WTC11 (cell line): ENCODE measurements at regions not wholly inside any gene's neighbourhood (a gene's known extent, or its start where the extent isn't known, plus 50 kb on each side); places are given as distances from the start of the nearest gene placed in this dataset.

Experiments used
- ATAC-seq: fragments of 200-7000 bp; cut with Tn5 transposase; 2 replicates; pipeline ENCODE4 v1.10.0; 2021; ENCODE audit warnings: mild to moderate bottlenecking, moderate library complexity
- CTCF ChIA-PET: fragments of 300-600 bp; sonication (Branson Sonifier 250); formaldehyde crosslinking; loops from one replicate; lab custom pipeline; 2021; ENCODE audit warnings: antibody characterized with exemption; lab: Charles Lee
- POLR2A ChIA-PET: fragments of 350-600 bp; sonication (Branson Sonifier 250); formaldehyde crosslinking; loops from one replicate; lab custom pipeline; 2021; ENCODE audit warnings: antibody characterized with exemption; lab: Charles Lee
- DNase-seq: peaks from one replicate; pipeline ENCODE4 v3.0.0; 2021; ENCODE audit warnings: low spot score
- H3K27ac Mint-ChIP-seq: 2 replicates; pipeline ENCODE4 v1.8.0; 2021; ENCODE audit warnings: mixed read lengths
- H3K27me3 Mint-ChIP-seq: 2 replicates; pipeline ENCODE4 v1.8.0; 2021; ENCODE audit warnings: low read depth, mild to moderate bottlenecking, moderate library complexity, mixed read lengths
- H3K36me3 Mint-ChIP-seq: 2 replicates; pipeline ENCODE4 v1.8.0; 2021; ENCODE audit warnings: mixed read lengths
- H3K4me1 Mint-ChIP-seq: 2 replicates; pipeline ENCODE4 v1.8.0; 2022; ENCODE audit warnings: mixed read lengths
- H3K4me3 Mint-ChIP-seq: 2 replicates; pipeline ENCODE4 v1.8.0; 2021; ENCODE audit warnings: mild to moderate bottlenecking, moderate library complexity, mixed read lengths
- H3K9me3 Mint-ChIP-seq: 2 replicates; pipeline ENCODE4 v1.8.0; 2021; ENCODE audit warnings: mixed read lengths
- AFF4 ChIP-seq: sonication (generic); formaldehyde crosslinking; IDR thresholded peaks from 2 replicates; pipeline ENCODE4 v1.8.1; 2023; ENCODE audit warnings: mild to moderate bottlenecking, missing genetic modification reagents, borderline replicate concordance
- AR ChIP-seq: fragments of 250-450 bp; sonication (Bioruptor Pico); IDR thresholded peaks from 2 replicates; pipeline ENCODE4 v1.9.0; 2021; ENCODE audit warnings: mild to moderate bottlenecking
- ATF1 ChIP-seq: sonication (generic); formaldehyde crosslinking; IDR thresholded peaks from 2 replicates; pipeline ENCODE4 v1.8.1; 2023; ENCODE audit warnings: mild to moderate bottlenecking, moderate library complexity, missing genetic modification reagents
- CBFB ChIP-seq: sonication (generic); formaldehyde crosslinking; IDR thresholded peaks from 2 replicates; pipeline ENCODE4 v1.8.1; 2022; ENCODE audit warnings: mild to moderate bottlenecking, low read depth, missing genetic modification reagents
- ELF4 ChIP-seq: sonication (generic); formaldehyde crosslinking; IDR thresholded peaks from 2 replicates; pipeline ENCODE4 v1.8.1; 2022; ENCODE audit warnings: low read depth, mild to moderate bottlenecking, moderate library complexity, missing genetic modification reagents
- ETV6 ChIP-seq: sonication (generic); formaldehyde crosslinking; IDR thresholded peaks from 2 replicates; pipeline ENCODE4 v1.8.1; 2022; ENCODE audit warnings: mild to moderate bottlenecking, missing genetic modification reagents
- MXD4 ChIP-seq: fragments of 250-450 bp; sonication (Bioruptor Pico); IDR thresholded peaks from 2 replicates; pipeline ENCODE4 v1.8.0; 2021; ENCODE audit warnings: mild to moderate bottlenecking, moderate library complexity, borderline replicate concordance
- NFATC4 ChIP-seq: fragments of 250-450 bp; sonication (Bioruptor Pico); IDR thresholded peaks from 2 replicates; pipeline ENCODE4 v1.9.0; 2021; ENCODE audit warnings: mild to moderate bottlenecking
- NR1H2 ChIP-seq: sonication (generic); formaldehyde crosslinking; IDR thresholded peaks from 2 replicates; pipeline ENCODE4 v1.9.0; 2021; ENCODE audit warnings: mild to moderate bottlenecking, moderate library complexity, missing genetic modification reagents
- NR3C1 ChIP-seq: sonication (generic); formaldehyde crosslinking; conservative IDR thresholded peaks from 2 replicates; pipeline ENCODE4 v1.8.1; 2023; ENCODE audit warnings: low read depth, mild to moderate bottlenecking, missing genetic modification reagents
- PREB ChIP-seq: sonication (generic); formaldehyde crosslinking; IDR thresholded peaks from 2 replicates; pipeline ENCODE4 v1.8.1; 2022; ENCODE audit warnings: mild to moderate bottlenecking, missing genetic modification reagents, moderate library complexity, borderline replicate concordance
- SMAD4 ChIP-seq: sonication (generic); formaldehyde crosslinking; IDR thresholded peaks from 2 replicates; pipeline ENCODE4 v1.8.0; 2022; ENCODE audit warnings: mild to moderate bottlenecking, missing genetic modification reagents
- SP1 ChIP-seq: sonication (generic); formaldehyde crosslinking; conservative IDR thresholded peaks from 2 replicates; pipeline ENCODE4 v1.8.1; 2022; ENCODE audit warnings: missing genetic modification reagents
- TEAD4 ChIP-seq: sonication (generic); formaldehyde crosslinking; IDR thresholded peaks from 2 replicates; pipeline ENCODE4 v1.8.0; 2022; ENCODE audit warnings: mild to moderate bottlenecking, missing genetic modification reagents
- ZMAT4 ChIP-seq: fragments of 250-450 bp; sonication (Bioruptor Pico); IDR thresholded peaks from 2 replicates; pipeline ENCODE4 v1.9.0; 2021; ENCODE audit warnings: mild to moderate bottlenecking
- ZNF121 ChIP-seq: sonication (generic); formaldehyde crosslinking; IDR thresholded peaks from 2 replicates; pipeline ENCODE4 v1.8.0; 2023; ENCODE audit warnings: missing genetic modification reagents
- ZNF317 ChIP-seq: sonication (generic); formaldehyde crosslinking; IDR thresholded peaks from 2 replicates; pipeline ENCODE4 v1.8.1; 2023; ENCODE audit warnings: low read depth, mild to moderate bottlenecking, moderate library complexity, missing genetic modification reagents, borderline replicate concordance
- ZNF416 ChIP-seq: fragments of 250-450 bp; sonication (Bioruptor Pico); IDR thresholded peaks from 2 replicates; pipeline ENCODE4 v1.9.0; 2021; ENCODE audit warnings: mild to moderate bottlenecking, inconsistent platforms
- TF ChIP-seq, protein P1 (sequence below): sonication (generic); formaldehyde crosslinking; IDR thresholded peaks from 2 replicates; pipeline ENCODE4 v1.8.0; 2022; ENCODE audit warnings: mild to moderate bottlenecking, missing genetic modification reagents
- TF ChIP-seq, protein P2 (sequence below): fragments of 250-450 bp; sonication (Bioruptor Pico); IDR thresholded peaks from 2 replicates; pipeline ENCODE4 v1.9.0; 2021; ENCODE audit warnings: mild to moderate bottlenecking, borderline replicate concordance
- TF ChIP-seq, protein P3 (sequence below): sonication (generic); formaldehyde crosslinking; IDR thresholded peaks from 2 replicates; pipeline ENCODE4 v1.8.1; 2022; ENCODE audit warnings: low read depth, mild to moderate bottlenecking, moderate library complexity, missing genetic modification reagents, borderline replicate concordance

DNA sequence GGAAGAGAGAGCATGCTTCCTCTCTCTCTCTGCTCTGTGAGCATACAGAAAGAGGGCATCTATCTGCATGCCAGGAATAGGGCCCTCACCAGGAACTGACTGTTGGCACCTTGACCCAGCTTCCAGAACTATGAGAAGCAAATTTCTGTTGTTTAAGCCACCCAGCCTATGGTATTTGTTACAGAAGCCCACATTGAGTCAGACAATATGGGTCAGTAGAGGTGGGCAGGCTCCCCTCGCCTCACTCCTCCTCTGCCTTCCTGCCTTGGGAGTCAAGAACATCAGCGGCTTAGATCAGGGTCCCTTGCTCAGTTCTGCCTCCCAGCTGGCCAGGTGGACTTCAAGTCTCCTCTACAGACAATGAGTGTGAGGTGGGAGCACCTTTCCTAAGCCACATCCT lies 92.3 kb downstream of the COPS8 start:
- no peak overlapping the region for H3K4me3 Mint-ChIP-seq
- peaks cover 22% of the 10 kb centered on the region for H3K9me3 Mint-ChIP-seq
- ChIA-PET POLR2A (no interaction called here), CTCF (no interaction called here)
- H3K27me3 Mint-ChIP-seq, result no peaks in the 10 kb centered on the region; the same call in 1 of the 2 replicates
- no peak for ATAC-seq
- H3K36me3 Mint-ChIP-seq, result no peaks in the 10 kb centered on the region
- H3K4me1 Mint-ChIP-seq, result no peaks in the 10 kb centered on the region
- H3K27ac Mint-ChIP-seq, result no peak overlapping the region
- DNase-seq, result no peak
- TF ChIP-seq ELF4 (no peak), NR3C1 (no peak), AR (CRISPR knock-in tag) (no peak), ZMAT4 (no peak), SP1 (no peak), PREB (CRISPR knock-in tag) (no peak), ZNF317 (CRISPR knock-in tag) (no peak), ZNF416 (CRISPR knock-in tag) (no peak), CBFB (CRISPR knock-in tag) (no peak), ATF1 (CRISPR knock-in tag) (no peak), MXD4 (no peak), NR1H2 (CRISPR knock-in tag) (no peak)
- TF ChIP-seq, protein P1, sequence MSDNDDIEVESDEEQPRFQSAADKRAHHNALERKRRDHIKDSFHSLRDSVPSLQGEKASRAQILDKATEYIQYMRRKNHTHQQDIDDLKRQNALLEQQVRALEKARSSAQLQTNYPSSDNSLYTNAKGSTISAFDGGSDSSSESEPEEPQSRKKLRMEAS (CRISPR knock-in tag), result no peak
- TF ChIP-seq, protein P2, sequence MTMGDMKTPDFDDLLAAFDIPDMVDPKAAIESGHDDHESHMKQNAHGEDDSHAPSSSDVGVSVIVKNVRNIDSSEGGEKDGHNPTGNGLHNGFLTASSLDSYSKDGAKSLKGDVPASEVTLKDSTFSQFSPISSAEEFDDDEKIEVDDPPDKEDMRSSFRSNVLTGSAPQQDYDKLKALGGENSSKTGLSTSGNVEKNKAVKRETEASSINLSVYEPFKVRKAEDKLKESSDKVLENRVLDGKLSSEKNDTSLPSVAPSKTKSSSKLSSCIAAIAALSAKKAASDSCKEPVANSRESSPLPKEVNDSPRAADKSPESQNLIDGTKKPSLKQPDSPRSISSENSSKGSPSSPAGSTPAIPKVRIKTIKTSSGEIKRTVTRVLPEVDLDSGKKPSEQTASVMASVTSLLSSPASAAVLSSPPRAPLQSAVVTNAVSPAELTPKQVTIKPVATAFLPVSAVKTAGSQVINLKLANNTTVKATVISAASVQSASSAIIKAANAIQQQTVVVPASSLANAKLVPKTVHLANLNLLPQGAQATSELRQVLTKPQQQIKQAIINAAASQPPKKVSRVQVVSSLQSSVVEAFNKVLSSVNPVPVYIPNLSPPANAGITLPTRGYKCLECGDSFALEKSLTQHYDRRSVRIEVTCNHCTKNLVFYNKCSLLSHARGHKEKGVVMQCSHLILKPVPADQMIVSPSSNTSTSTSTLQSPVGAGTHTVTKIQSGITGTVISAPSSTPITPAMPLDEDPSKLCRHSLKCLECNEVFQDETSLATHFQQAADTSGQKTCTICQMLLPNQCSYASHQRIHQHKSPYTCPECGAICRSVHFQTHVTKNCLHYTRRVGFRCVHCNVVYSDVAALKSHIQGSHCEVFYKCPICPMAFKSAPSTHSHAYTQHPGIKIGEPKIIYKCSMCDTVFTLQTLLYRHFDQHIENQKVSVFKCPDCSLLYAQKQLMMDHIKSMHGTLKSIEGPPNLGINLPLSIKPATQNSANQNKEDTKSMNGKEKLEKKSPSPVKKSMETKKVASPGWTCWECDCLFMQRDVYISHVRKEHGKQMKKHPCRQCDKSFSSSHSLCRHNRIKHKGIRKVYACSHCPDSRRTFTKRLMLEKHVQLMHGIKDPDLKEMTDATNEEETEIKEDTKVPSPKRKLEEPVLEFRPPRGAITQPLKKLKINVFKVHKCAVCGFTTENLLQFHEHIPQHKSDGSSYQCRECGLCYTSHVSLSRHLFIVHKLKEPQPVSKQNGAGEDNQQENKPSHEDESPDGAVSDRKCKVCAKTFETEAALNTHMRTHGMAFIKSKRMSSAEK, result no peak
- TF ChIP-seq, protein P3, sequence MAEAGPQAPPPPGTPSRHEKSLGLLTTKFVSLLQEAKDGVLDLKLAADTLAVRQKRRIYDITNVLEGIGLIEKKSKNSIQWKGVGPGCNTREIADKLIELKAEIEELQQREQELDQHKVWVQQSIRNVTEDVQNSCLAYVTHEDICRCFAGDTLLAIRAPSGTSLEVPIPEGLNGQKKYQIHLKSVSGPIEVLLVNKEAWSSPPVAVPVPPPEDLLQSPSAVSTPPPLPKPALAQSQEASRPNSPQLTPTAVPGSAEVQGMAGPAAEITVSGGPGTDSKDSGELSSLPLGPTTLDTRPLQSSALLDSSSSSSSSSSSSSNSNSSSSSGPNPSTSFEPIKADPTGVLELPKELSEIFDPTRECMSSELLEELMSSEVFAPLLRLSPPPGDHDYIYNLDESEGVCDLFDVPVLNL (CRISPR knock-in tag), result no peak

- peaks cover 21% of the 10 kb centered on the region for H3K9me3 Mint-ChIP-seq
- no peak for TF ChIP-seq ETV6 (CRISPR knock-in tag)
- no peak for TF ChIP-seq AFF4
- no peak for TF ChIP-seq SMAD4 (CRISPR knock-in tag)
- TF ChIP-seq ZNF121 (CRISPR knock-in tag), result no peak
- no peak for TF ChIP-seq TEAD4
- no peak for TF ChIP-seq NFATC4 (CRISPR knock-in tag)
Measured at GRCh38 chr2:237178396-237178795, 92.7 kb downstream of the COPS8 start.

More at GRCh38 chr2:237178396-237178795, 92.7 kb downstream of the COPS8 start:
- ChIA-PET POLR2A (no interaction called here), CTCF (no interaction called here)
- Mint-ChIP-seq H3K27ac (no peak overlapping the region), H3K27me3 (no peaks in the 10 kb centered on the region; the same call in 1 of the 2 replicates), H3K4me1 (no peaks in the 10 kb centered on the region), H3K36me3 (no peaks in the 10 kb centered on the region), H3K4me3 (no peak overlapping the region)
- DNase-seq (no peak), ATAC-seq (no peak)
